ENCODE measurements at regions not wholly inside any gene's neighbourhood (a gene's known extent, or its start where the extent isn't known, plus 50 kb on each side); places are given as distances from the start of the nearest gene placed in this dataset.
"Not testable (repeated sequence)": the region's sequence is repeated elsewhere in the genome, so short reads cannot be mapped to it uniquely, and the experiment has no call there.

GRCh38 chr2:20499387-20499786 lies 52.5 kb downstream of the RHOB start:
- no peak for FAIRE-seq

GRCh38 chr2:20501974-20502373 lies 55.1 kb downstream of the RHOB start:
- FAIRE-seq: peak; percentile 90

DNA sequence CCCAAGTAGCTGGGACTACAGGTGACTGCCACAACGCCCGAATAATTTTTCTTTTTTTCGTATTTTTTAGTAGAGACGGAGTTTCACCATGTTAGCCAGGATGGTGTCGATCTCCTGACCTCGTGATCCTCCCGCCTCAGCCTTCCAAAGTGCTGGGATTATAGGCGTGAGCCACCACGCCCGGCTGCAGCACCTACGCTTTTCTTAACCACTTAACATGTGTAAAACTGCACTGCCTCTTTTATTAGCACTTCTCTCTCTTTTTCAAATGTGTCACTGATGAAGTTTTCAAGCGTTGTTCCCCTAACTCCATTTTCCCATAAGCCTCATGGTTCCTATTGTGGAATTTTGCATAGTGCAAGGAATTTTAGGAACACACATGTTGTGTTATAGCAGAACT lies 55.6 kb downstream of the RHOB start:
- not testable (repeated sequence) for FAIRE-seq

DNA sequence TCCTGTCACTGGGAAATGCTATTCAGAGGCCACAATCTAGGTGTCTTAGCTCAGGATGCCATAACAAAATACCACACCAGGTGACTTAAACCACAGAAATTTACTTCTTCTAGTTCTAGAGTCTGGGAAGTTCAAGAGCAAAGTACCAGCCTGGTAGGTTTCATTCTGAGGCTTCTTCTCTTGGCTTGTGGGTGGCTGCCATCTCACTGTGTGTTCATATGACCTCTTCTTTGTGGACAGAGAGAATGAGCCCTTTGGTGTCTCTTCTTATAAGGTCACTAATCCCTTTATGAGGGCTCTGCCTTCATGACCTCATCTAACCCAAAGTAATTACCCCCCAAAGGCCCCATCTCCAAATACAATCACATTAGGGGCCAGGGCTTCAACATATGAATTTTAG lies 57.3 kb downstream of the RHOB start:
- FAIRE-seq: no peak

GRCh38 chr2:20506201-20506685 lies 59.4 kb downstream of the RHOB start:
- no peak for FAIRE-seq

- FAIRE-seq: no peak
These were observed 60.4 kb downstream of the RHOB start for GRCh38 chr2:20507166-20507692.

- no peak for FAIRE-seq
These were observed 60.8 kb downstream of the RHOB start for GRCh38 chr2:20507711-20508110.

- FAIRE-seq: no peak
These were observed 62.5 kb downstream of the RHOB start for GRCh38 chr2:20509301-20509769.

- FAIRE-seq: no peak
These were observed 63.1 kb downstream of the RHOB start for GRCh38 chr2:20509770-20510490.

DNA sequence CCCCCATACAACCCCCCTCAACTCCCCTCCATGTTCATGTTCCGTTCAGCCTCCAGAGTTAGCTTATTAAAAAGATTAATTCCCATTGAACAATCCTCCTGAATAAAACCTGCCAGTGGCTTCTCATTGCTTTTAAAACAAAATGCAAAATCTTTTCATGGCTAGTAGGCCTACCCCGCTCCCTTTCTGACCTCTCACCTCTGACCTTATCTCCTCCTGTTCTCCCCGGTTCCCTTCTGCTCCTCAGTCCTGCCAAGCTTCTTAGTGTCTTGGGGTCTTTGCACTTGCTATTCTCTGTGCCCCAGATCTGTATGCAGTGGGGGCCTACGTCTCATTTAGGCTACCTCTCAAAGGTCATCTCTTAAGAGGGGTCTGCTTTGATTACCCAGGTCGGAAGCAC lies 64.3 kb downstream of the RHOB start:
- no peak for FAIRE-seq

DNA sequence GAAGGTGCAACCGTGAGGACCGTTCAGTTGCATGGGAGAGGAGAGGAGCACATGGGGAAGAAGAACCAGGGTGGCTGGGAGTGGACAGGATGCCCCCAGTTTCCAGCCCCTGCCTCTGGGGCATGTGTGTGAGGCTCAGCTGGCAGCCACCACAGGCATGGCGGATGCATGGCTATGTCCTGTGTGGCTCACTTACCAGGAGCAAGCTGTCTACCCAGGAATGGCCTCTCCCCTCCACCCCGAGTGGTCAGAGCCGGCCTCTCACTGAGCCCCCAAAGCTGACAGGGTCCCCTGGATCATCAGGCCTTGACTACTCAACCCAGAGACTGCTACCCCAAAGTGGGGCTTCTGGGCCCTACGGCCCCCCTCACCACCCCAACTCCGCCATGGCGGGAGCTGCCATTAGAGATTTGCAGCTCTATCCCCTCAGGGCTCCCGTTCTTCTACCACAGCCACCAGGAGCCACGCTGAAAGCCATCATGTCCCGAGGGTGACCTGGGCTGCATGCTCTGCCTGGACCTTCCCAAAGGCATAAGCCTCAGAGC lies 65.3 kb downstream of the RHOB start:
- no peak for FAIRE-seq

GRCh38 chr2:20513946-20514345 lies 67.1 kb downstream of the RHOB start:
- no peak for FAIRE-seq

DNA sequence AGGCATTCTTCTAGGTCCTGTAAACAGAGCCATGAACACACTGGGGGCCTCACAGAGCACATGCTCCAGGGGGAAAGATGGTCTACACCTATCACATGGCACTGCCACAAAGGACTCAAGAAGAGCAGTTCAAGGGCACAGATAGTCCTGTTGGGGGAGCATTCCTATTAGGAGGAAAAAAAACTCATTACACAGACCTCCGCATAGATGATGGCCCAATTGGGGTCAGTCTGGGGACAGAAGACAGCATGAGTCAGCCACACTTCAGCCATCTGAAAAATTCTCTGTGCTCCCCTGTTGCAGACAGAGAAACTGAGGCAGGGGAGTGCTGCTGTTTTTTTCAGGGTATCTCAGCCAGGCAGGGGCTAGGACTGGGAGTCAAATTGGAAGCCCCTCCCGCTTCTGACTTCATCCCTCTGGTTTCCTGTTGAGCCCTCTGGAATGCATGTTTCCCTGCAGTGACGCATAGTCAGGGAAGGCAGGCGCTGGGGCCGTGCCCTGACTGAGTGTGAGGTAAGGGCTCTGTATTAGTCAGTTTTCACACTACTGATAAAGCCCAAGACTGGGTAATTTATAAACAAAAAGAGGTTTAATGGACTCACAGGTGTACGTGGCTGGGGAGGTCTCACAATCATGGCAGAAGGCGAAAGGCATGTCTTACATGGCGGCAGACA lies 67.9 kb downstream of the RHOB start:
- no peak for FAIRE-seq

GRCh38 chr2:20515290-20516220 lies 68.7 kb downstream of the RHOB start:
- no peak for FAIRE-seq

GRCh38 chr2:20516291-20516645 lies 69.4 kb downstream of the RHOB start:
- no peak for FAIRE-seq

DNA sequence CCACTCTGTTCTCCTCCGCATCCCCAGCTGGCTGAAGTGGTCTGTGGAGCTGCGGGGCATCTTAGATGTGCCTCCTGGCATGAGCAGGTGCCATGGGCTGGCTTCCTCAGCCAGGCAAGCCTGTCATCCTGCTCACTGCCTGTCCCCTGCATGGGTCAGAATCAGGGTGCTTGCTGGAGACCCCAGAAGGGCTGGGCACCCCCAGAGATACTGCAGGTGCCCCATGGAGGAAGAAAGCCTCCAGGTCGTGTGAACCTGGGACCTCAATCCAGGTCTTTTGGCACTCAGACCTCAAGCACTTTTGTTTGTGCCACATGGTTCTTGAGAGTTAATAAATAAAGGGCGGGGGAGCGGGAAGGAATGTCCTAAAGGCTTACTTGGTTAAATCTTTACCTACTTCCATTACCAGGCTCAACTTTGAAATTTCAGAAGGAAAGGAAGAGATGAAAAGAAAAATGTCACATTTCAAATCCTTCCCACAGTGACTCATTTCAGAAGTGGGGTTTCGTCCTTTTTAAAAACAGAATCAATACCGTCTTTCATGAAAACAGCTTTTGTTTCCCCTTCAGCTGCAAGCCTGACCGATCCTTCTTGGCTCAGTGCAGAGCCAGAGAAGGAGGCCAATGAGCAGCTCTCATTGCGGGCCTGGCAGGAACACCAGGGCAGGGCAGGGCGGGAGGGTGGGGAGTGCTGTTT lies 69.9 kb downstream of the RHOB start:
- no peak for FAIRE-seq

DNA sequence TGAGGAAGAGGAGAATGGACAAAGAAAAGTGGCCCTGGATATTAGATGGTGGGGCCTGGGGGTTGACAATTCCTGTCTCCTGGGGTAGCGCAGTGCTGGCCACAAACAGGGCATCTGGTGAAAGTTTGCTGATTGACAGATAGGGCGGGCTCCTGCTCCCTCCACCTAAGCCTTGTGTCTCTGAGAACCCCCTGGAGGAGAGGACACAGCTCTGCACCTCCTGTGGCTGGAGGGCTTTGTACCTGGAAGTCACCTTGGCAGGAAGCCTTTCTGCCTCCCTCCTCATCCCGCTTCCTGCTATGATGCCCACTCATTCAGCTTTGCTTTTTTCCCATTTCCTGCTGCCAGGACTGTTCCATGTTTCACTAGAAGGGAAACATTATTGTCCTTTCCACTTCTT lies 72.4 kb downstream of the RHOB start:
- no peak for FAIRE-seq

- no peak for FAIRE-seq
These were observed 73.3 kb downstream of the RHOB start for GRCh38 chr2:20520128-20520527.

GRCh38 chr2:20521193-20521592 lies 74.3 kb downstream of the RHOB start:
- FAIRE-seq: no peak

DNA sequence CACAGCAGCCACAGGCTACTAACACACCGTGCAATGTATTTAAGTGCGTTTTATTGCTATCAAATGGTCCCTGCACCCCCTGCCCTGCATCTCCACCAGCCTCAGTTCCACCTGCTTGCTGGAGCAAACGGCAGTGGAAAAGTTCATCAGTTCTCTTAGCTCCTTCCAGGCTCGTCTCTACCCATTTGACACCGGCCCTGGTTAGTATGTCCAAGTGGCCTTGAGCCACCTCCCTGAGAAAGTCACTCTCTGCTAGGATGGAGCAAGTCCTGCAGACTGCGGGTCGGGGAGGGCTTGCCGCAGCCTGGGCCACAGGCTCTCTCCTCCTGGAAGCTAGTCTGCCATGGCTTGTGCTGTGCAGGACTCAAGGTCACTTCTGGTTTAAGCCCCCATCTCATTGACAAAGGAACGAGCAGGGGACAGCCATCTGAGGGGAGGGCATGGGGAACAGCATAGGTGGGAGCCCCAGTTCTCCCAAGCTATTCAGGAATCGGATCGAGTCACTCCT lies 74.9 kb downstream of the RHOB start:
- no peak for FAIRE-seq

DNA sequence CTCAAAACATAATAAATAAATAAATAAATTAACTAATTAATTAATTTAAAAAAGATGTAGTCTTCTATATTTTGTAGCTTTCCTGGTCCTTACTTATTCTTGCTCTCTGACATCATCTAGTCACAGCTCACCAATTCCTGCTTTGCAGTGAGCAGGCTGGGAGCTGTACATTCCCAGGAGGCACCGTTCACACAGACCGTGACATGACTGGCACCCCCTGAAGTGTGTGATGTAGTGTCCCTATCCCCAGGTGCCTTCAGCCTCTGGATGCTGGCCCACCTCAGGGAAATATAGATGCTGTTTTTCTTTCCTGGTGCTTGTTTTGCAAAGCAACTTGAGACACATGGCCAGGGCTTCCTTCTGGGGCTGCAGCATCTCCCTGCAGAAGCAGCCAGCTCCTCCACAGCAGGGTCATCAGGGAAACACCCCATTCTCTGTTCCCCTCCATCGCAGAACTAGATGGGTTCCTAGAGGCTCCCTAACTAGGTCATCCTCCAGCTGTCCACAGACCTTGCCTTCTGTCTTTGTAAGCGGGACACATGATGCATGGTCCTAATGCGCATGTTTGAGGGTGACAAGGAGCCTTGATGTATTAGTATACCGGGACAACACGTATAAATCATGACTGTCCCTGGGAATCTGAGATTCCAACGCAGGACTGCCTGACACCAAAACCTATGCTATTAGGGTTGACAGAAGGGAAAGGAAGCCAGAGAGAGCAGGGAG lies 76.4 kb downstream of the RHOB start:
- FAIRE-seq: no peak
